Testis (tissue), 2 donors: ENCODE measurements at regions not wholly inside any gene's neighbourhood (a gene's known extent, or its start where the extent isn't known, plus 50 kb on each side); places are given as distances from the start of the nearest gene placed in this dataset.

Experiments
- DNase-seq: peaks from one replicate; pipeline ENCODE4 v3.0.0-alpha.2; 2019
- H3K27ac ChIP-seq, 2 donors: fragments of 200-600 bp; sonication (generic); one replicate each; pipeline ENCODE4 v1.5.1; 2019
- H3K27me3 ChIP-seq: fragments of 200-600 bp; sonication (generic); one replicate; pipeline ENCODE4 v1.5.1; 2019
- H3K36me3 ChIP-seq: fragments of 200-600 bp; sonication (generic); one replicate; pipeline ENCODE4 v1.5.1; 2017; ENCODE audit warnings: low read depth; ENCODE audit errors: missing control alignments
- H3K4me1 ChIP-seq: fragments of 200-600 bp; sonication (generic); one replicate; pipeline ENCODE4 v1.5.1; 2019
- H3K4me3 ChIP-seq, 2 donors: fragments of 200-600 bp; sonication (generic); one replicate each; pipeline ENCODE4 v1.5.1; 2017 to 2019
- H3K9me3 ChIP-seq: fragments of 200-600 bp; sonication (generic); one replicate; pipeline ENCODE4 v1.5.1; 2017
- CTCF ChIP-seq, 3 experiments: fragments of 450-650 bp in 2 of 3; fragments of 200-600 bp in 1 of 3; sonication (generic) in 1 of 3; IDR thresholded peaks; one replicate each; pipeline ENCODE4 v1.5.1; 2016 to 2019; ENCODE audit warnings: antibody characterized with exemption in 3 of 3, mild to moderate bottlenecking in 2 of 3, moderate library complexity in 1 of 3
- POLR2A ChIP-seq: fragments of 450-650 bp; IDR thresholded peaks from one replicate; pipeline ENCODE4 v1.6.1; 2017; ENCODE audit warnings: antibody characterized with exemption, mild to moderate bottlenecking, moderate library complexity
- WGBS, 2 donors: methylation state at CpG; one replicate each; pipeline ENCODE4 v1.1.5; 2018; 5-methylcytosine and 5-hydroxymethylcytosine counted together
- intact Hi-C: fragments of 100-400 bp; cut with DNase I; formaldehyde crosslinking; loops from one replicate; pipeline ENCODE4 v1.15.1; 2023; ENCODE audit warnings: low total_unique reads

GRCh38 chr2:33835911-33836310 is 236.8 kb upstream of the FAM98A start:
- Histone ChIP-seq H3K9me3 (no peaks in the 10 kb centered on the region), H3K4me1 (no peaks in the 10 kb centered on the region), H3K4me3 (no peak overlapping the region), H3K36me3 (no peaks in the 10 kb centered on the region), H3K27ac (no peak overlapping the region), H3K27me3 (no peaks in the 10 kb centered on the region)
- TF ChIP-seq POLR2A (no peak), CTCF (IDR thresholded peaks at IDR 0.05) (no peak)
- 77 to 89% methylated on average over 1 of the region's 1 CpG for WGBS, 2 donors
- no peak for DNase-seq
- intact Hi-C loops: no loop called here

- DNase-seq: no peak
- Histone ChIP-seq H3K27me3 (no peaks in the 10 kb centered on the region), H3K27ac (no peak overlapping the region), H3K36me3 (no peaks in the 10 kb centered on the region), H3K4me3 (no peak overlapping the region), H3K4me1 (no peaks in the 10 kb centered on the region), H3K9me3 (no peaks in the 10 kb centered on the region)
- intact Hi-C loops: no loop called here
- TF ChIP-seq POLR2A (no peak), CTCF (IDR thresholded peaks at IDR 0.05) (no peak)
- 68 to 74% methylated on average over 3 of the region's 3 CpGs for WGBS, 2 donors
Measured at GRCh38 chr2:33822964-33823363, 223.9 kb upstream of the FAM98A start.

GRCh38 chr2:33812707-33813106 is 213.6 kb upstream of the FAM98A start:
- no peak for TF ChIP-seq POLR2A
- no peak for TF ChIP-seq CTCF (IDR thresholded peaks at IDR 0.05)
- Histone ChIP-seq H3K27me3 (no peaks in the 10 kb centered on the region), H3K36me3 (no peaks in the 10 kb centered on the region), H3K4me1 (no peaks in the 10 kb centered on the region), H3K9me3 (no peaks in the 10 kb centered on the region), H3K27ac (no peak overlapping the region), H3K4me3 (no peak overlapping the region)
- WGBS, 2 donors: 81 to 91% methylated on average over 2 of the region's 2 CpGs
- DNase-seq: no peak
- intact Hi-C loops: no loop called here

DNA sequence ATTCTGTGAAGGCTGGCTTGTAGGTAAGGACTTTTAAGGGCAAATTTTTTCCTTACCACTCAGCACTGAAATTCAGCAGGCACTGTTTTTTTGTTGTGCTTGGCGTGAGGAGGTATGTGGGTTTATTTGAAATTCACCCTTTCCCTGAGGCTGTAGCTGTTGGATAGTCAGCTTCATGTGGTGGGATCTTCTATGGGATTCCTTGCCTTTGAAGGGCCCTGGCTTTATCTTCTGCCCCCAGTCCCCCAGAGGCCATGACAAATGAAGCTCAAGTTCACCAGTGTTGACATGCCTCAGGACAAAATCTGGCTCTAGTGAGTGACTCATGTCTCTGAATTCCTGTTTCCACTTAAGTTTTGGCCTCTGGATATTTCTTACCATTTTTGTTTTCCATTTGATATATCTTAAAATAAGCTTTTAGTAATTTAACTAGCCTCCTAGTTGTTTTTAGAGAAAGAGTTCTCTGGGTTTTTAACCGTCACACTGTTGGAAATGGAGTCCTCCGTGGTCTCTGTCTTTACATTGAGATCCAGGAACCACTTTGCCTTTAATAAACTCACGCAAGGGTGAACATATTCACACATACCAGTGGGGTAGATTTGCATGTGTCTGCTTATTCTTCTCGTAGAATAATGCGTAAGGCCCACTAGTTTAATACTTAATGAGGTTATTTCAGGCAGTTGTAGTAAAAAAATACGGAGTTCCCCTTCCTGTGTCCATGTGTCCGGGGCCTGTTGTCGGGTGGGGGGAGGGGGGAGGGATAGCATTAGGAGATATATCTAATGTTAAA is 211.1 kb upstream of the FAM98A start:
- no peak for DNase-seq
- no peak overlapping the region for H3K4me3 ChIP-seq
- no peaks in the 10 kb centered on the region for H3K4me1 ChIP-seq
- intact Hi-C loops: no loop called here
- no peak overlapping the region for H3K27ac ChIP-seq
- TF ChIP-seq CTCF (IDR thresholded peaks at IDR 0.05) (no peak), POLR2A (no peak)
- H3K36me3 ChIP-seq: no peaks in the 10 kb centered on the region
- no peaks in the 10 kb centered on the region for H3K9me3 ChIP-seq
- WGBS, 2 donors: 90 to 91% methylated on average over 9 of the region's 9 CpGs
- H3K27me3 ChIP-seq: no peaks in the 10 kb centered on the region

- Histone ChIP-seq H3K36me3 (no peaks in the 10 kb centered on the region), H3K4me3 (no peak overlapping the region), H3K27ac (no peak overlapping the region), H3K27me3 (no peaks in the 10 kb centered on the region), H3K9me3 (no peaks in the 10 kb centered on the region), H3K4me1 (no peaks in the 10 kb centered on the region)
- DNase-seq: peak; percentile 50
- intact Hi-C loops: no loop called here
- WGBS, 2 donors: 45 to 55% methylated on average over 6 of the region's 6 CpGs
- TF ChIP-seq POLR2A (no peak), CTCF (IDR thresholded peaks at IDR 0.05) (no peak)
Measured at GRCh38 chr2:33806041-33806440, 206.9 kb upstream of the FAM98A start.
